ENCODE measurements at regions not wholly inside any gene's neighbourhood (a gene's known extent, or its start where the extent isn't known, plus 50 kb on each side); places are given as distances from the start of the nearest gene placed in this dataset.
A peak's percentile ranks its signal among the peaks of the same experiment; 100 is the strongest.
"Not testable (repeated sequence)": the region's sequence is repeated elsewhere in the genome, so short reads cannot be mapped to it uniquely, and the experiment has no call there.

- DNase-seq = no peak
These were observed 210.5 kb downstream of the PWWP3B start for GRCh38 chrX:106378616-106379015.

DNA sequence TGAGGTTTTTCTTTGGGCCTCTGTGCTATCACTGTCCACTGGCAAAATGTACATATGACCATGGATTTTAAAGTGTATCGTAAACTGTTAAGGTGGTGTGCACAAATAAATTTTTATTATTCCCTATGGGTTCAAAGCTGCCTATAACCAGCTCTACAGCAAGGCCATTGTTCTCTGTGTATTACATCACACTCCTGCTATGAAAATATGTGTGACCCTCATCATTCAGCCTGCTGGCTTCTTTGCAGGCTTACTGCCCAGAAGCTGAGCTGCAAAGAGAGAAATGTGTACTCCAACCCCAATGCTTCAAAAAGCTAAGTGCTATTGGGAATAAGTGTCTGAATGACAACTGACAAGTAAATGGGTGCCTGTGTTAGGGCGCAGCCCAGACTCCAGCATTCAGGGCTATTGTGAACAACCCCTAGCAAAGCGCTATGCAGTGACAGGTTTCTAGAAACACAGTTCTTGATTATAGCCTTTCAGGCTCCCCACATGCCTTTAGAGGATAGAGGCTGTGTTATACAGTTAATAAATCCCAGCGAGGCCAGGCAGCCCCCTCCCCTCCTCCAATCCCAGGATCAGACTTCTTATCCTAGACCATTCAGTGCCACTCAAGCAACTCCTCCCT is 220.4 kb upstream of the RADX start:
- no peak for DNase-seq

- DNase-seq = no peak
These were observed 219.4 kb upstream of the RADX start for GRCh38 chrX:106392346-106392745.

- no peak for DNase-seq
These were observed 213.8 kb upstream of the RADX start for GRCh38 chrX:106397788-106398538.

GRCh38 chrX:106401965-106402559 is 209.7 kb upstream of the RADX start:
- DNase-seq = no peak

GRCh38 chrX:106404512-106404911 is 207.3 kb upstream of the RADX start:
- no peak for DNase-seq

DNA sequence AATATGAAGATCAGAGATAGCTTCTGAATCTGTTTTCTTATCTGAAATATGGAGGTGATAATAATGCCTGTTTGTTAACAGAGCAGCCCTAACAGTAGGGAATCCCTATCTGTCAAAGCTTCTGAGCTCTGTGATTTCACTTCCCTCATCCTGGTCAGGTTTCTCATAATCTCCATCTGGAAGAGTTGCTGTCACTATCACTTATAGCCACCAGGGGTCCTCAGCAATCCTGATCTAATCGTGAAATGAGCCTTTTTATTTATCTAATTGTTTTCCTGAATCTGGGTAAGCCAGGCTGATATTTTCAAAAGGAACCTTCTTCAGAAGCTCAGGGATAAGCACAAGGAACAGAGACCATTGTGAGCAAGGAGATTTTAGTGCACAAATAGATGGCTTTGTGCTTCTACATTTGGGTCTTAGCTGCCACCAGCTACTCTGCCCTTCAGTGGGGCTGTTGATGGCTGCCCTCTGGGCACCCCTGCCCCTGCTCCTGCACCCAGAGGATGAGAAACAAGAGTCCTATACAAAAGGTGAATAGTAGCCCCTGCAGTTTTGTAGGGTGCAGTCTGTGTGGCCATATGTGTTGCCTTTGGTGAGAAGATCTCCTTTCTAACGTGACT is 196.4 kb upstream of the RADX start:
- no peak for DNase-seq

DNA sequence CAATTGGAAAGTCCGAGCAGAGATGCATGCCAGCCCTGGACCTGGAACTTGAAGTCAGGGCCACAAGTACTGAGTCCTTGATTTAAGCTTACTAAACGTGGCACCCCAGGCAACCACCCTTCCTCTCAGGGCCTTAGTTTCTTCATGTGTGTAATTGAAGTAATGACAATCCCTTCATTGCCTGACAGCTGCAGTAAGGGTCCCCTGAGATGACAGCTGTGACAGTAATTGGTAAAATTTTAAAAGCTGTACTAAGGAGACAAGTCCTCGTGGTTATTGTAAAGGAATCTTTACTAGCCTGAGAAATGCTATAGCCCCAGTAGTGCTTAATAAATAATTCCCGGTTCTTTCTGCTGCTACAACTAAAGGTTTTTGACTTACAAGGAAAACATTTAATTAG is 175.1 kb upstream of the RADX start:
- no peak for DNase-seq

DNA sequence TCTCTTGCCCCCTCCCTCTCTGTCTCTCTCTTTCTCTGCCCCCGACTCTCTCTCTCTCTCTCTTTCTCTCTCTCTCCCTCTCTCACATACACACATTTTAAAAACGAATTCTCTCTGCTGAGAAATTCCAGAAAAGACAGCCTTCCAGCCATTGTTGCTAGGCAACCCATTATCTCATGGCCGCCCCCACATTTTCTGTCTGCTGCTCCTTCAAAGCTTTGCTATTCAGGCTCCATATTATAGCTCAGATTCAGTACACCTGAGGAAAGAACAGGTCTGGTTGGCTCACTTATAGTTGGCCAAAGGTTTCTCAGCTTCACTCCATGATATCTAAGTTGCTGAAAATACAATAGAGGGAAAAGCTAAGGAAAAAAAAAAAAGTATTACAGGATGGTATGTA is 174.4 kb upstream of the RADX start:
- no peak for DNase-seq

GRCh38 chrX:106450405-106450804 is 161.4 kb upstream of the RADX start:
- DNase-seq = no peak

GRCh38 chrX:106451933-106452332 is 159.8 kb upstream of the RADX start:
- DNase-seq = no peak

- no peak for DNase-seq
These were observed 156.8 kb upstream of the RADX start for GRCh38 chrX:106454991-106455390.

GRCh38 chrX:106457802-106458201 is 154.0 kb upstream of the RADX start:
- DNase-seq = no peak

DNA sequence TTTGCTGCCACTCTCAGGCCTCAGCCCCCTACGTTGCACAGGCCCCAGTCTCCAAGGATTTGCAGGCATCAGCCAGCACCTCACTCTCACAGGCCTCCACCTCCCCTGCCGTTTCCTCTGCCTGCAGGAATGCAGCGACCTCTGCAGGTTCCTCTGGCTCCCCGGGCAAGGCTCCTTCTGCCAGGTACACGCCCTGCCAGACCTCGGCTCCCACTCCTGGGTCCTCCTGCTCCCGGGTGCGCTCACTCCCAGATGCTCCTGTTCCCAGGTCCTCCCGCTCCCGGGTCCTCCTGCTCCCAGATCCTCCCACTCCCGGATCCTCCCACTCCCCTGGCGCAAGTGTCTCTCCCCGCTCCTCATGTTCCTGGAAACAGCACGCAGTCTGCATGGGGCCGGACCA is 144.4 kb upstream of the RADX start:
- no peak for DNase-seq

DNA sequence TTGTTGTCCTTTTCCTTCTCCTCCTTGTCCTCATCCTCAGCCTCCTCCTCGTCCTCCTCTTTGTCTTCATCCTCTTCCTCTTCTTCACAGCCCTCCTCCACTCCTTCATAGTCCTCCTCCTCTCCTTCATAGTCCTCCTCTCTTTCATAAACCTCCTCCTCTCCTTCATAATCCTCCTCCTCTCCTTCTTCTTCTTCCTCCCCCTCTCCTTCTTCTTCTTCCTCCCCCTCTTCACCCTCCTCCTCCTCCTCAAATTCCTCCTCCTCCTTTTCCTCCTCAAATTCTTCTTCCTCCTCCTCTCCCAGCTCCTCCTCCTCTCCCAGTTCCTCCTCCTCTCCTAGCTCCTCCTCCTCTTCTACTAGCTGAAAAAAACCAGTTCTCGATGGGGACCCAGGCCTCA is 143.8 kb upstream of the RADX start:
- no peak for DNase-seq

GRCh38 chrX:106468433-106468832 is 143.3 kb upstream of the RADX start:
- DNase-seq = no peak

DNA sequence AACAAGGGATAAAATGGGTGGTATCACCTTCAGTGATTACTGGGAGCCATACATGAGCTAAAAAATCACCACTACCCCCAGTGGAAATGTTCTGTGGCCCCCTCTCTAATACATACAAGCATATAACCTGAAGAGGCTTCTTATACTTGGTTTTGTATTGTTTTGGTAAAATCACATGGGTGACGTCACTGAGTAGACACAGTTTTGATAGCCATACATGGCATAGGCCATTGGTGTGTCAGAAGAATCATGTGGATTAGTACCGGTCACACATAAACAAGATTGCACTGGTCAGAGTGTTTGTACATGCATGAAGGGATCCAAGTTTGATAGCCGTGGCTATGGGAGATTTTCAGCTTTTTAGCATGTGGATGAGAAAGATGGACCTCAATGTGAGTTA is 131.9 kb upstream of the RADX start:
- no peak for DNase-seq

DNA sequence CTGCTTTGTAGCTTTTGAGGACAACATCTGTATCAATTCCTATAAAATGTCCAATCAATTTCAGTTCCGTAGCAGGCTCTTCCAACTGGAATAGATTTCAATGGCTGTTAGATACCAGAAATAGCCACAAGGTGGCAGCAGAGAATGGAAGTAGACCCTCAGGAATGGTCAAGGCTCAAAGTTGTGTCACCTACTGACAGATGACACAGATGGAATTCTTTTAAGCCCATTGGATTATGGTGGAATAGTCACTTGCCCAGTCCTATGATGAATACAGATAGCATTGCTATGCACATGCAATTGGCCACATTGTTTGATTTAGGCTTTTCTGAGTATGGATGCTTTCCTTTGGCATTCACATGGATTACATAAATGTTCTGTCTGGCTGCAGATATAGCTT is 130.4 kb upstream of the RADX start:
- DNase-seq = peak; percentile 5 to 62

DNA sequence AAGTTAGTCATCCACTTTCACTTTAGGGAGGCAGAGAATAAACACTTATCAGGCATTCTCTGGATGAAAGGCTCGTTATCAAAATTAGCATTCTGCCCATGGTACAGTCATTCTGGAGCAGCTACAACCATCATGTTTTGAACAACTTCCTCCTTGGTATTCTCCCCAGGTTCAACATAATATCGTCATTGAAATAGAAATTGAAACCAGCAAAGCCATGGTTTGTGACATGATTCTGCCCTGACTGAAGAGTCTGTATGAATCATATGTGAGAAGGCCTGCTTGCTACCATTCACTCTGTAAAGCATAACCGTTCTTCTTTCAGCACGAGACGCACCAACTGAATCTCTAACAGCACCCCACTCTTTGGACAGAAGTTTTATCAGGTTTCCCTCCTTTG is 127.5 kb upstream of the RADX start:
- DNase-seq = peak in 1 of 2 donors; percentile 1

DNA sequence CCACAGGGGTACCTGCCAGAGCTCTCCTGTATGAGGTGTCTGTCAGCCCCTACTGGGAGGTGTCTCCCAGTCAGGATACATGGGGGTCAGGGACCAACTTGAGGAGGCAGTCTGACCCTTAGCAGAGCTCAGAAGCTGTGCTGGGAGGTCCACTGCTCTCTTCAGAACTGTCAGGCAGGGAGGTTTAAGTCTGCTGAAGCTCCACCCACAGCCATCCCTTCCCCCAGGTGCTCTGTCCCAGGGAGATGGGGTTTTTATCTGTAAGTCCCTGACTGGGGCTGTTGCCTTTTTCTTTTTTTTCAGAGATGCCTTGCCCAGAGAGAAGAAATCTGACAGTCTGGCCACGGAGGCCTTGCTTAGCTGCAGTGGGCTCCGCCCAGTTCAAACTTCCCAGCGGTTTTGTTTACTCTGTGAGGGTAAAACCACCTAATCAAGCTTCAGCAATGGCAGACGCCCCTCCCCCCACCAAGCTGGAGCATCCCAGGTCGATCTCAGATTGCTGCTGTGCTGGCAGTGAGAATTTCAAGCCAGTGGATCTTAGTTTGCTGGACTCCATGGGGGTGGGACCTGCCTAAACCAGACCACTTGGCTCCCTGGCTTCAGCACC is 118.5 kb upstream of the RADX start:
- not testable (repeated sequence) for DNase-seq

DNA sequence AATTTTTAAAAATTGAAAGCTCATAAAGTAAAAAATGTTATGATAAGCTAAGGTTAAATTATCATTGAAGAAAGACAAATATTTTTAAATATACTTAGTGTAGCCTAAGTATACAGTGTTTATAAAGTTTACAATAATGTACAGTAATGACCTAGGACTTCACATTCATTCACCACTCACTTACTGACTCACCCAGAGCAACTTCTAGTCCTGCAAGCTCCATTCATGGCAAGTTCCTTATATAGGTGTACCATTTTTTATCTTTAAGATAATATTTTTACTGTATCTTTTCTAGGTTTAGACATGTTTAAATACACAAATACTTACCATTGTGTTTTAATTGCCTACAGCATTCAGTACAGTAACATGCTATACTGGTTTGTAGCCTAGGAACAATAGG is 112.3 kb upstream of the RADX start:
- DNase-seq = no peak

GRCh38 chrX:106510713-106511403 is 100.9 kb upstream of the RADX start:
- DNase-seq = no peak

Measured in activated CD4-positive, alpha-beta T cell treated with anti-CD3 and anti-CD28 coated beads for 4 hours (primary cell).